GM06990 (cell line): ENCODE measurements at regions not wholly inside any gene's neighbourhood (a gene's known extent, or its start where the extent isn't known, plus 50 kb on each side); places are given as distances from the start of the nearest gene placed in this dataset.

ENCODE experiments used
- DNase-seq: peaks from one replicate; pipeline ENCODE4 v3.0.0-alpha.2; 2011; ENCODE audit not compliant: insufficient read length; ENCODE audit errors: extremely low read depth
- H3K27me3 ChIP-seq: replicated peaks from 2 replicates; pipeline ENCODE4 v1.6.0; 2011; ENCODE audit warnings: low read length; ENCODE audit not compliant: control insufficient read depth, insufficient read depth
- H3K36me3 ChIP-seq: 2 replicates; pipeline ENCODE4 v1.5.1; 2011; ENCODE audit warnings: low read length; ENCODE audit not compliant: control insufficient read depth, insufficient read depth
- H3K4me3 ChIP-seq: replicated peaks from 2 replicates; pipeline ENCODE4 v1.5.1; 2011; ENCODE audit warnings: low read depth, mild to moderate bottlenecking, control low read depth, low read length
- CTCF ChIP-seq: IDR thresholded peaks from 2 replicates; pipeline ENCODE4 v1.5.1; 2011; ENCODE audit warnings: low read length, control low read depth, mild to moderate bottlenecking, inconsistent platforms; ENCODE audit not compliant: insufficient read depth, poor library complexity, severe bottlenecking

GRCh38 chr10:101294109-101294508 is 59.9 kb upstream of the BTRC start:
- H3K27me3 ChIP-seq, result peaks cover 8% of the 10 kb centered on the region
- no peak for TF ChIP-seq CTCF
- no peak overlapping the region for H3K4me3 ChIP-seq
- H3K36me3 ChIP-seq, result no peaks in the 10 kb centered on the region
- no peak for DNase-seq

GRCh38 chr10:101295261-101295660 is 58.7 kb upstream of the BTRC start:
- no peaks in the 10 kb centered on the region for H3K36me3 ChIP-seq
- DNase-seq, result no peak
- H3K27me3 ChIP-seq, result peaks cover 5% of the 10 kb centered on the region
- TF ChIP-seq CTCF, result no peak
- no peak overlapping the region for H3K4me3 ChIP-seq

GRCh38 chr10:101297901-101298486 is 56.0 kb upstream of the BTRC start:
- H3K4me3 ChIP-seq, result no peak overlapping the region
- H3K36me3 ChIP-seq, result no peaks in the 10 kb centered on the region
- peaks cover 2% of the 10 kb centered on the region for H3K27me3 ChIP-seq
- peak; percentile 99 for TF ChIP-seq CTCF
- peak; percentile 37 for DNase-seq

GRCh38 chr10:101299211-101299610 is 54.8 kb upstream of the BTRC start:
- H3K36me3 ChIP-seq, result no peaks in the 10 kb centered on the region
- H3K4me3 ChIP-seq, result no peak overlapping the region
- no peak for DNase-seq
- TF ChIP-seq CTCF, result no peak
- peaks cover 2% of the 10 kb centered on the region for H3K27me3 ChIP-seq

- Histone ChIP-seq H3K36me3 (no peaks in the 10 kb centered on the region), H3K27me3 (no peaks in the 10 kb centered on the region; the same call in none of the 2 replicates), H3K4me3 (no peak overlapping the region)
- DNase-seq, result no peak
- peak; percentile 56 for TF ChIP-seq CTCF
These were observed 52.7 kb upstream of the BTRC start for GRCh38 chr10:101301111-101301731.
